B cell (primary cell): ENCODE measurements at regions not wholly inside any gene's neighbourhood (a gene's known extent, or its start where the extent isn't known, plus 50 kb on each side); places are given as distances from the start of the nearest gene placed in this dataset.

ENCODE experiments used
- ATAC-seq: fragments of 200-7000 bp; cut with Tn5 transposase; one replicate; pipeline ENCODE4 v1.10.0; 2021; ENCODE audit warnings: low read depth, mild to moderate bottlenecking, moderate number of reproducible peaks, moderate library complexity
- CTCF ChIA-PET: fragments of 350-600 bp; sonication (Branson Sonifier 250); formaldehyde crosslinking; loops from one replicate; lab custom pipeline; 2021; ENCODE audit warnings: antibody characterized with exemption, inconsistent platforms; lab: Charles Lee
- POLR2A ChIA-PET: fragments of 350-600 bp; sonication (Branson Sonifier 250); formaldehyde crosslinking; loops from one replicate; lab custom pipeline; 2021; ENCODE audit warnings: antibody characterized with exemption; lab: Charles Lee
- DNase-seq: peaks from one replicate; pipeline ENCODE4 v3.0.0; 2013
- H2AFZ ChIP-seq: 2 replicates; pipeline ENCODE4 v1.6.1; 2012; ENCODE audit warnings: mild to moderate bottlenecking, low read depth, low read length; ENCODE audit not compliant: insufficient read depth, poor library complexity, severe bottlenecking
- H3K27ac ChIP-seq, 2 donors: 1 replicate in 1 of 2; 2 replicates in 1 of 2; pipeline ENCODE4 v1.5.1; 2012 to 2013; ENCODE audit warnings: low read length in 2 of 2, mild to moderate bottlenecking in 2 of 2, moderate library complexity in 1 of 2
- H3K27me3 ChIP-seq, 4 experiments: fragments of 200-600 bp in 1 of 4; sonication (generic) in 1 of 4; replicated peaks in 1 of 4; 1 replicate in 2 of 4; 2 replicates in 2 of 4; pipeline versions ENCODE4 v1.6.1 to v1.7.0; 2013 to 2016; ENCODE audit warnings: low read length in 3 of 4, mild to moderate bottlenecking in 2 of 4, mixed read lengths in 1 of 4, moderate library complexity in 1 of 4; ENCODE audit not compliant: insufficient read depth in 4 of 4, control insufficient read depth in 3 of 4; ENCODE audit errors: control extremely low read depth in 1 of 4
- H3K36me3 ChIP-seq, 2 experiments: replicated peaks in 1 of 2; 1 replicate in 1 of 2; 2 replicates in 1 of 2; pipeline versions ENCODE4 v1.6.1 to v1.7.1; 2013; ENCODE audit warnings: low read length in 1 of 2; ENCODE audit not compliant: insufficient read depth in 2 of 2, control insufficient read depth in 1 of 2; ENCODE audit errors: control extremely low read depth in 1 of 2, extremely low read depth in 1 of 2
- H3K4me1 ChIP-seq, 2 donors: fragments of 200-600 bp in 1 of 2; sonication (generic) in 1 of 2; 1 replicate in 1 of 2; 2 replicates in 1 of 2; pipeline versions ENCODE4 v1.5.1 to v1.6.1; 2013 to 2017; ENCODE audit warnings: low read length in 2 of 2; ENCODE audit not compliant: control insufficient read depth in 2 of 2, insufficient read depth in 2 of 2
- H3K4me2 ChIP-seq: replicated peaks from 2 replicates; pipeline ENCODE3; 2012; ENCODE audit warnings: mild to moderate bottlenecking, low read depth, low read length; ENCODE audit not compliant: poor library complexity, severe bottlenecking
- H3K4me3 ChIP-seq, 5 experiments: fragments of 200-600 bp in 1 of 5; sonication (generic) in 1 of 5; 1 replicate in 3 of 5; 2 replicates in 2 of 5; pipeline versions ENCODE4 v1.5.1 to v1.7.0; 2011 to 2016; ENCODE audit warnings: low read length in 4 of 5, mild to moderate bottlenecking in 4 of 5, low read depth in 2 of 5, control low read depth in 1 of 5, moderate library complexity in 1 of 5; ENCODE audit not compliant: insufficient read depth in 1 of 5; ENCODE audit errors: control extremely low read depth in 1 of 5, extremely low read depth in 1 of 5
- H3K79me2 ChIP-seq: fragments of 200-600 bp; sonication (generic); one replicate; pipeline ENCODE4 v1.6.0; 2016; ENCODE audit warnings: low read length; ENCODE audit not compliant: control insufficient read depth, insufficient read depth
- H3K9ac ChIP-seq: fragments of 200-600 bp; sonication (generic); 2 replicates; pipeline ENCODE4 v1.6.1; 2017; ENCODE audit warnings: mild to moderate bottlenecking, low read length, moderate library complexity
- H3K9me3 ChIP-seq, 3 donors: one replicate each; pipeline versions ENCODE4 v1.6.1 to v1.7.1; 2013; ENCODE audit warnings: low read length in 2 of 3; ENCODE audit not compliant: control insufficient read depth in 2 of 3, insufficient read depth in 1 of 3; ENCODE audit errors: control extremely low read depth in 1 of 3
- H4K20me1 ChIP-seq: 2 replicates; pipeline ENCODE4 v1.6.0; 2012; ENCODE audit warnings: mild to moderate bottlenecking, low read length; ENCODE audit not compliant: insufficient read depth, control insufficient read depth, poor library complexity, severe bottlenecking
- H3K27ac Mint-ChIP-seq: one replicate; pipeline ENCODE4 v1.8.0; 2021; ENCODE audit warnings: mixed read lengths
- H3K27me3 Mint-ChIP-seq: one replicate; pipeline ENCODE4 v1.8.0; 2021; ENCODE audit warnings: mixed read lengths
- H3K4me1 Mint-ChIP-seq: one replicate; pipeline ENCODE4 v1.8.0; 2021; ENCODE audit warnings: mixed read lengths
- H3K4me3 Mint-ChIP-seq: one replicate; pipeline ENCODE4 v1.8.0; 2021; ENCODE audit warnings: mixed read lengths
- H3K9me3 Mint-ChIP-seq: one replicate; pipeline ENCODE4 v1.8.0; 2022; ENCODE audit warnings: mixed read lengths; ENCODE audit not compliant: insufficient read depth
- CTCF ChIP-seq: fragments of 200-600 bp; IDR thresholded peaks from one replicate; pipeline ENCODE4 v1.8.0; 2022; ENCODE audit warnings: antibody characterized with exemption, mild to moderate bottlenecking
- EZH2 ChIP-seq: IDR thresholded peaks from 2 replicates; pipeline ENCODE4 v1.6.1; 2012; ENCODE audit warnings: borderline replicate concordance, low read depth, mild to moderate bottlenecking, moderate library complexity, low read length; ENCODE audit not compliant: insufficient read depth, poor library complexity, severe bottlenecking
- WGBS: methylation state at CpG from one replicate; pipeline ENCODE4 v1.1.5; 2013; ENCODE audit warnings: missing lambda C conversion rate; ENCODE audit not compliant: insufficient coverage; 5-methylcytosine and 5-hydroxymethylcytosine counted together
- intact Hi-C: fragments of 100-400 bp; cut with micrococcal nuclease; formaldehyde crosslinking; loops from one replicate; pipeline ENCODE4 v1.10.0; 2022

- no peak overlapping the region for H3K27ac Mint-ChIP-seq
- H3K9me3 ChIP-seq: no peaks in the 10 kb centered on the region
- no peaks in the 10 kb centered on the region for H3K79me2 ChIP-seq
- CTCF ChIA-PET: no interaction called here
- no peak overlapping the region for H3K9ac ChIP-seq
- no peaks in the 10 kb centered on the region for H3K4me1 Mint-ChIP-seq
- no peak overlapping the region for H3K27ac ChIP-seq
- no peaks in the 10 kb centered on the region for H3K27me3 ChIP-seq
- H3K9me3 Mint-ChIP-seq: no peaks in the 10 kb centered on the region
- ATAC-seq (no peak), DNase-seq (no peak)
- H2AFZ ChIP-seq: no peak overlapping the region
- H3K4me3 ChIP-seq: no peak overlapping the region
- no peaks in the 10 kb centered on the region for H3K4me1 ChIP-seq
- H4K20me1 ChIP-seq: no peaks in the 10 kb centered on the region
- no peak for TF ChIP-seq CTCF
- TF ChIP-seq EZH2: no peak
- no peaks in the 10 kb centered on the region for H3K36me3 ChIP-seq
- intact Hi-C loops: no loop called here
- POLR2A ChIA-PET: no interaction called here
- no peak overlapping the region for H3K4me3 Mint-ChIP-seq
- no peaks in the 10 kb centered on the region for H3K27me3 Mint-ChIP-seq
- WGBS: 90% methylated on average over 1 of the region's 3 CpGs
- no peak overlapping the region for H3K4me2 ChIP-seq
Observed at GRCh38 chr9:118624608-118625007, 744.6 kb downstream of the BRINP1 start.

- no peak overlapping the region for H3K27ac ChIP-seq
- DNase-seq (no peak), ATAC-seq (no peak)
- no peaks in the 10 kb centered on the region for H4K20me1 ChIP-seq
- H3K4me2 ChIP-seq: no peak overlapping the region
- no peak overlapping the region for H3K9ac ChIP-seq
- no peak overlapping the region for H3K4me3 ChIP-seq
- ChIA-PET CTCF (no interaction called here), POLR2A (no interaction called here)
- H3K9me3 ChIP-seq: no peaks in the 10 kb centered on the region
- no peak overlapping the region for H2AFZ ChIP-seq
- Mint-ChIP-seq H3K27ac (no peak overlapping the region), H3K4me1 (no peaks in the 10 kb centered on the region), H3K4me3 (no peak overlapping the region), H3K9me3 (peaks cover 6% of the 10 kb centered on the region), H3K27me3 (no peaks in the 10 kb centered on the region)
- TF ChIP-seq CTCF (no peak), EZH2 (no peak)
- H3K4me1 ChIP-seq: no peaks in the 10 kb centered on the region
- intact Hi-C loops: no loop called here
- no peaks in the 10 kb centered on the region for H3K79me2 ChIP-seq
- H3K27me3 ChIP-seq: no peaks in the 10 kb centered on the region
- WGBS: 92% methylated on average over 1 of the region's 2 CpGs
- no peaks in the 10 kb centered on the region for H3K36me3 ChIP-seq
Observed at GRCh38 chr9:118630079-118630478, 739.2 kb downstream of the BRINP1 start.
